HEK293 (cell line): ENCODE measurements at regions not wholly inside any gene's neighbourhood (a gene's known extent, or its start where the extent isn't known, plus 50 kb on each side); places are given as distances from the start of the nearest gene placed in this dataset.

Experiments
- GLI4 ChIP-seq: fragments of 450-650 bp; formaldehyde crosslinking; IDR thresholded peaks from 2 replicates; pipeline ENCODE4 v1.5.1; 2016; ENCODE audit warnings: missing biosample characterization, missing genetic modification characterization
- KLF1 ChIP-seq: fragments of 450-650 bp; formaldehyde crosslinking; IDR thresholded peaks from 2 replicates; pipeline ENCODE4 v1.5.1; 2016; ENCODE audit warnings: missing biosample characterization, missing genetic modification characterization
- KLF16 ChIP-seq: fragments of 450-650 bp; formaldehyde crosslinking; IDR thresholded peaks from 2 replicates; pipeline ENCODE4 v1.5.1; 2017; ENCODE audit warnings: missing biosample characterization, missing genetic modification characterization
- MEIS1 ChIP-seq: sonication (generic); formaldehyde crosslinking; IDR thresholded peaks from 2 replicates; pipeline ENCODE4 v1.8.1; 2022; ENCODE audit warnings: missing genetic modification reagents, mild to moderate bottlenecking, borderline replicate concordance
- YY1 ChIP-seq: fragments of 450-650 bp; formaldehyde crosslinking; IDR thresholded peaks from 2 replicates; pipeline ENCODE4 v1.5.1; 2018; ENCODE audit warnings: missing biosample characterization, missing genetic modification characterization
- ZBTB17 ChIP-seq: fragments of 450-650 bp; formaldehyde crosslinking; IDR thresholded peaks from 2 replicates; pipeline ENCODE4 v1.5.1; 2016; ENCODE audit warnings: missing biosample characterization, missing genetic modification characterization
- ZNF10 ChIP-seq: fragments of 450-650 bp; formaldehyde crosslinking; IDR thresholded peaks from 2 replicates; pipeline ENCODE4 v1.5.1; 2017; ENCODE audit warnings: missing biosample characterization, missing genetic modification characterization
- ZNF19 ChIP-seq: fragments of 450-650 bp; formaldehyde crosslinking; IDR thresholded peaks from 2 replicates; pipeline ENCODE4; 2016; ENCODE audit warnings: missing biosample characterization, missing genetic modification characterization, low read depth
- ZNF585B ChIP-seq: fragments of 450-650 bp; formaldehyde crosslinking; IDR thresholded peaks from 2 replicates; pipeline ENCODE4 v1.5.1; 2016; ENCODE audit warnings: missing biosample characterization, missing genetic modification characterization
- ZNF621 ChIP-seq: fragments of 450-650 bp; formaldehyde crosslinking; IDR thresholded peaks from 2 replicates; pipeline ENCODE4 v1.5.1; 2017; ENCODE audit warnings: missing biosample characterization, missing genetic modification characterization
- ZNF837 ChIP-seq: fragments of 450-650 bp; formaldehyde crosslinking; IDR thresholded peaks from 2 replicates; pipeline ENCODE4 v1.5.1; 2016; ENCODE audit warnings: missing biosample characterization, missing genetic modification characterization
- TF ChIP-seq, protein P1 (sequence below): fragments of 450-650 bp; formaldehyde crosslinking; IDR thresholded peaks from 2 replicates; pipeline ENCODE4 v1.5.1; 2016; ENCODE audit warnings: missing biosample characterization, missing genetic modification characterization
- TF ChIP-seq, protein P2 (sequence below): fragments of 450-650 bp; formaldehyde crosslinking; IDR thresholded peaks from 2 replicates; pipeline ENCODE4 v1.5.1; 2016; ENCODE audit warnings: missing biosample characterization, missing genetic modification characterization
- TF ChIP-seq, protein P3 (sequence below): sonication (generic); formaldehyde crosslinking; IDR thresholded peaks from 2 replicates; pipeline ENCODE4 v1.8.1; 2022; ENCODE audit warnings: mild to moderate bottlenecking, moderate library complexity, missing genetic modification reagents

DNA sequence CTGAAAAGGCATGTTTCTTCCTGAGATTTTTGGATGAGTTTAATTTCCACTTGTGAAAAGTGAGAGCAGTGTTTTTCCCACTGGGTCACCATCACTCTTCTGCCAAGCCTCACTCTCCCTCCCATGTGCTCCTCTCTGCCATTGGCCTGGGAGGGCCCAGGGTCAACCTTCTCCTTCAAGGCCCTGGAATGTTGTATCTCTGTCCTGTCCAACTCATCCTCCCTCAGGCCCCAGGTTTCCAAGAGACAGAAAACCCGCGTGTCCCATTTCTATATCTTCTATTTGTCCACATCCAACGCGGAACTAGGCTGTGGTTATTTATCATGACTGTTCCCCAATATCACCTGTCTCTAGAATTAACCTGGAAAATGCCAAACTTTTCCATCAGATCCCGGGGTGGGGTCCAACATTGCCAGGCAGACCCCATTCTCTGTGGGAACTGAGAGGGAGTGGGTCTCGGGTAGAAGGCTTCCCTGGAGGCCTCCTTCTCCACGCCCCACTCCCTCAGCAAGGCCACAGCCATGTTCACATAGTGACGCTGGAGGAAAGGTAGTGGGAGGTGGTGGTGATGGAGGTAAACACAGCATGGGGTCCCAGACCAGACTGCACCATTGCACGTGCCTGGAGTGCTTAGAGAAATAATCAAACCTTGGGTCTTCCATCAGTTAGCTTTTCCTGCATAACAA, 173.5 kb downstream of the SCP2D1 start:
- TF ChIP-seq, protein P1, sequence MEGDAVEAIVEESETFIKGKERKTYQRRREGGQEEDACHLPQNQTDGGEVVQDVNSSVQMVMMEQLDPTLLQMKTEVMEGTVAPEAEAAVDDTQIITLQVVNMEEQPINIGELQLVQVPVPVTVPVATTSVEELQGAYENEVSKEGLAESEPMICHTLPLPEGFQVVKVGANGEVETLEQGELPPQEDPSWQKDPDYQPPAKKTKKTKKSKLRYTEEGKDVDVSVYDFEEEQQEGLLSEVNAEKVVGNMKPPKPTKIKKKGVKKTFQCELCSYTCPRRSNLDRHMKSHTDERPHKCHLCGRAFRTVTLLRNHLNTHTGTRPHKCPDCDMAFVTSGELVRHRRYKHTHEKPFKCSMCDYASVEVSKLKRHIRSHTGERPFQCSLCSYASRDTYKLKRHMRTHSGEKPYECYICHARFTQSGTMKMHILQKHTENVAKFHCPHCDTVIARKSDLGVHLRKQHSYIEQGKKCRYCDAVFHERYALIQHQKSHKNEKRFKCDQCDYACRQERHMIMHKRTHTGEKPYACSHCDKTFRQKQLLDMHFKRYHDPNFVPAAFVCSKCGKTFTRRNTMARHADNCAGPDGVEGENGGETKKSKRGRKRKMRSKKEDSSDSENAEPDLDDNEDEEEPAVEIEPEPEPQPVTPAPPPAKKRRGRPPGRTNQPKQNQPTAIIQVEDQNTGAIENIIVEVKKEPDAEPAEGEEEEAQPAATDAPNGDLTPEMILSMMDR (tag by site-specific recombination), result no peak
- TF ChIP-seq ZNF837 (tag by site-specific recombination) (no peak), ZNF10 (tag by site-specific recombination) (no peak), ZBTB17 (tag by site-specific recombination) (no peak), KLF1 (no peak), ZNF19 (no peak), MEIS1 (CRISPR knock-in tag) (no peak), ZNF585B (no peak), ZNF621 (tag by site-specific recombination) (no peak), GLI4 (no peak), YY1 (tag by site-specific recombination) (no peak), KLF16 (tag by site-specific recombination) (no peak)
- TF ChIP-seq, protein P2, sequence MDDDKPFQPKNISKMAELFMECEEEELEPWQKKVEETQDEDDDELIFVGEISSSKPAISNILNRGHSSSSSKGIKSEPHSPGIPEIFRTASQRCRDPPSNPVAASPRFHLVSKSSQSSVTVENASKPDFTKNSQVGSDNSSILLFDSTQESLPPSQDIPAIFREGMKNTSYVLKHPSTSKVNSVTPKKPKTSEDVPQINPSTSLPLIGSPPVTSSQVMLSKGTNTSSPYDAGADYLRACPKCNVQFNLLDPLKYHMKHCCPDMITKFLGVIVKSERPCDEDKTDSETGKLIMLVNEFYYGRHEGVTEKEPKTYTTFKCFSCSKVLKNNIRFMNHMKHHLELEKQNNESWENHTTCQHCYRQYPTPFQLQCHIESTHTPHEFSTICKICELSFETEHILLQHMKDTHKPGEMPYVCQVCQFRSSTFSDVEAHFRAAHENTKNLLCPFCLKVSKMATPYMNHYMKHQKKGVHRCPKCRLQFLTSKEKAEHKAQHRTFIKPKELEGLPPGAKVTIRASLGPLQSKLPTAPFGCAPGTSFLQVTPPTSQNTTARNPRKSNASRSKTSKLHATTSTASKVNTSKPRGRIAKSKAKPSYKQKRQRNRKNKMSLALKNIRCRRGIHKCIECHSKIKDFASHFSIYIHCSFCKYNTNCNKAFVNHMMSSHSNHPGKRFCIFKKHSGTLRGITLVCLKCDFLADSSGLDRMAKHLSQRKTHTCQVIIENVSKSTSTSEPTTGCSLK (tag by site-specific recombination), result no peak
- TF ChIP-seq, protein P3, sequence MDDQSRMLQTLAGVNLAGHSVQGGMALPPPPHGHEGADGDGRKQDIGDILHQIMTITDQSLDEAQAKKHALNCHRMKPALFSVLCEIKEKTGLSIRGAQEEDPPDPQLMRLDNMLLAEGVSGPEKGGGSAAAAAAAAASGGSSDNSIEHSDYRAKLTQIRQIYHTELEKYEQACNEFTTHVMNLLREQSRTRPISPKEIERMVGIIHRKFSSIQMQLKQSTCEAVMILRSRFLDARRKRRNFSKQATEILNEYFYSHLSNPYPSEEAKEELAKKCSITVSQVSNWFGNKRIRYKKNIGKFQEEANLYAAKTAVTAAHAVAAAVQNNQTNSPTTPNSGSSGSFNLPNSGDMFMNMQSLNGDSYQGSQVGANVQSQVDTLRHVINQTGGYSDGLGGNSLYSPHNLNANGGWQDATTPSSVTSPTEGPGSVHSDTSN (CRISPR knock-in tag), result no peak
